CD4-positive, alpha-beta memory T cell (primary cell): ENCODE measurements at regions not wholly inside any gene's neighbourhood (a gene's known extent, or its start where the extent isn't known, plus 50 kb on each side); places are given as distances from the start of the nearest gene placed in this dataset.

Experiments
- CTCF ChIA-PET: fragments of 350-600 bp; sonication (Branson Sonifier 250); formaldehyde crosslinking; loops from one replicate; lab custom pipeline; 2021; ENCODE audit warnings: inconsistent platforms; ENCODE audit not compliant: partially characterized antibody; lab: Charles Lee
- POLR2A ChIA-PET: fragments of 350-600 bp; sonication (Branson Sonifier 250); formaldehyde crosslinking; loops from one replicate; lab custom pipeline; 2021; ENCODE audit not compliant: partially characterized antibody; lab: Charles Lee
- DNase-seq, 5 donors: peaks; one replicate each; pipeline versions ENCODE4 v3.0.0 to v3.0.0-alpha.2; 2020 to 2022; ENCODE audit warnings: mixed read lengths in 1 of 5
- H3K27ac ChIP-seq: one replicate; pipeline ENCODE4 v1.7.0; 2013; ENCODE audit warnings: low read depth, low read length
- H3K27me3 ChIP-seq: 2 replicates; pipeline ENCODE4 v1.7.0; 2013; ENCODE audit warnings: mild to moderate bottlenecking, low read length, moderate library complexity; ENCODE audit not compliant: insufficient read depth
- H3K36me3 ChIP-seq: 2 replicates; pipeline ENCODE4 v1.7.0; 2013; ENCODE audit warnings: mild to moderate bottlenecking, low read length, moderate library complexity; ENCODE audit not compliant: insufficient read depth
- H3K4me1 ChIP-seq: 2 replicates; pipeline ENCODE4 v1.7.0; 2013; ENCODE audit warnings: mild to moderate bottlenecking, low read length, moderate library complexity; ENCODE audit not compliant: insufficient read depth
- H3K4me3 ChIP-seq, 2 donors: one replicate each; pipeline ENCODE4 v1.7.0; 2013; ENCODE audit warnings: low read length in 2 of 2, mild to moderate bottlenecking in 1 of 2
- H3K9me3 ChIP-seq, 2 donors: one replicate each; pipeline ENCODE4 v1.7.0; 2013; ENCODE audit warnings: low read length in 2 of 2, control low read depth in 1 of 2; ENCODE audit not compliant: control insufficient read depth in 1 of 2
- H3K27ac Mint-ChIP-seq, 7 donors: one replicate each; pipeline ENCODE4 v1.8.0; 2020 to 2021; ENCODE audit warnings: mixed read lengths in 7 of 7, mild to moderate bottlenecking in 6 of 7, inconsistent platforms in 3 of 7, moderate library complexity in 3 of 7
- H3K27me3 Mint-ChIP-seq, 2 donors: one replicate each; pipeline ENCODE4 v1.8.0; 2020 to 2021; ENCODE audit warnings: mixed read lengths in 2 of 2
- H3K36me3 Mint-ChIP-seq, 2 donors: one replicate each; pipeline ENCODE4 v1.8.0; 2020 to 2021; ENCODE audit warnings: mixed read lengths in 2 of 2, inconsistent platforms in 1 of 2, mild to moderate bottlenecking in 1 of 2
- H3K4me1 Mint-ChIP-seq, 4 donors: one replicate each; pipeline ENCODE4 v1.8.0; 2020 to 2021; ENCODE audit warnings: mixed read lengths in 4 of 4, mild to moderate bottlenecking in 1 of 4
- H3K4me3 Mint-ChIP-seq, 8 donors: one replicate each; pipeline ENCODE4 v1.8.0; 2020 to 2021; ENCODE audit warnings: mixed read lengths in 8 of 8, mild to moderate bottlenecking in 7 of 8, moderate library complexity in 6 of 8, inconsistent platforms in 3 of 8
- H3K9me3 Mint-ChIP-seq, 8 donors: one replicate each; pipeline ENCODE4 v1.8.0; 2020 to 2021; ENCODE audit warnings: mixed read lengths in 8 of 8, mild to moderate bottlenecking in 5 of 8, inconsistent platforms in 3 of 8, moderate library complexity in 1 of 8
- intact Hi-C: fragments of 100-400 bp; cut with micrococcal nuclease; formaldehyde crosslinking; loops from one replicate; pipeline ENCODE4 v1.15.1; 2023

DNA sequence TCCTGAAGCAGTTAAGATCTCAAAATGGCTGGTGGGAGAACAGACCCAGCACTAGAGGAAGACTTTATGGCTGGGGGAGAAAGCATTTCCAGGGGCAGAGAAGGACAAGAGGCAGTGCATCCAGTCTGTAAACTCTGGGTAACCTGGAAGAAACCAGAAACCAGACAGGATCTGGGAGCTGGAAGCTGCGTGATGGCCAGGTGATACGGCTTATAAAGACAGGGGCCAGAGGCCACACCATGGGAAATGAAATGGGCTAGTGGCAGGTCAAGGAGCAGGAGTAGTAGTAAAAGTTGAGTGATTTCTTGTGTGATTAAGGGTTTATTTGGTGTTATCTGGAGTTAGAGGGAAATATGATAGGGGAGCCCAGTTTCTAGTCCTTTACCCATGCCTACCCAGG is 144.7 kb upstream of the ARRDC4 start:
- no peak overlapping the region for H3K4me3 ChIP-seq
- H3K27ac ChIP-seq = no peak overlapping the region
- Mint-ChIP-seq H3K27ac (no peak overlapping the region), H3K36me3 (no peaks in the 10 kb centered on the region), H3K9me3 (peaks cover 0 to 13% (median 6%) of the 10 kb centered on the region in 8 donors), H3K27me3 (peaks cover 0 to 1% of the 10 kb centered on the region in 2 donors), H3K4me3 (no peak overlapping the region), H3K4me1 (no peaks in the 10 kb centered on the region)
- ChIA-PET CTCF (no interaction called here), POLR2A (no interaction called here)
- no peak for DNase-seq
- H3K36me3 ChIP-seq = no peaks in the 10 kb centered on the region
- no peaks in the 10 kb centered on the region for H3K9me3 ChIP-seq
- no peaks in the 10 kb centered on the region for H3K27me3 ChIP-seq
- H3K4me1 ChIP-seq = no peaks in the 10 kb centered on the region
- intact Hi-C loops = no loop called here

DNA sequence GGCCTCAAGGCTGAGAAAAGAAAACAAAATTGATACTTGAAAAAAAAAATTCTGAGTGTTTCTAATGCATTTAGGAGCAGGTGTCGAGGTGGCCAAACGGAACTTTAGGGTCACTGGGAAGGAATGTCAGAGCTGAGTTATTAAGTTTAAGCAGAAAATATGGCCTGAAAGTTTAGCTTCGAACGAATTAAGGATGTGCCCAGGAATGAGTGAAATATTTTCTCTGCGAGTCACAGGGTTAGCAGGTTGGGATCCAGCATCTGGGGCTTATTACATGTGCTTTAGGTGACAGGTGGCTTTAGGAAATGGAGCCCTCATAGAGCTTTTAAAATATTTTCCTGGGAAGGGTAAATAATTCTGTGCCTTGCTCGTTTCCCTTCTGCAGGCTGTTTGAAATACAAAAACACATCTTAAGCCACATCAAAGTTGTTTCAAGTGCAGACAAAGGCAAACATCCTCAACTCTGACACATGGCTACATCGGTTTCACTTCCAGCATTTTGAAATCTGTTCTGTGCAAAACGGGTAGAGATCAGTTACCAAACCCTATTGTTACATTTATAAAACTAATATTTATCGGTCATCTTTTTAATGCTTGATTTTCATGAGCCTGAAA is 143.1 kb upstream of the ARRDC4 start:
- H3K4me3 ChIP-seq = no peak overlapping the region
- Mint-ChIP-seq H3K27ac (no peak overlapping the region), H3K36me3 (no peaks in the 10 kb centered on the region), H3K4me1 (no peaks in the 10 kb centered on the region), H3K27me3 (peaks cover 0 to 1% of the 10 kb centered on the region in 2 donors), H3K4me3 (no peak overlapping the region), H3K9me3 (peaks cover 0 to 11% (median 3%) of the 10 kb centered on the region in 8 donors)
- no peaks in the 10 kb centered on the region for H3K9me3 ChIP-seq
- ChIA-PET POLR2A (no interaction called here), CTCF (no interaction called here)
- intact Hi-C loops = no loop called here
- H3K36me3 ChIP-seq = no peaks in the 10 kb centered on the region
- DNase-seq = no peak
- H3K4me1 ChIP-seq = no peaks in the 10 kb centered on the region
- H3K27ac ChIP-seq = no peak overlapping the region
- H3K27me3 ChIP-seq = no peaks in the 10 kb centered on the region

DNA sequence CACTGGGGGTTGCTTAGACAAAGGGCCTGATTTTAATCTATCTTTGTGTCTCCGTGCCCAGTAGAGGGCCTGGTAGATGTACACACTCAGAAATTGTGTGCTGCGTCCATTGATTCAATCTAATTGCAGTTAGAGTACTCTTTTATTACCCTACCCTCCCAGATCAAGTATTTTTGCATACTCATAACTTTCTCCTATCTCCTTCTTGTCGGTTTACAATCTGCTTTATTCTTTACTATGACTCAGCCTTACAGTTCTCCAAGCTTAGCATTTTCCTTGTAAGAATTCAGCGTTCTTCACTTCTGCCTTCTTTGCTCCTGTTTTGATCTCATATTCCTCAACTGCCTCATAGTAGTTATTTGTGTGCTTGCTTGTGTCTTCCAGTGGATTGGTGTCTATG is 124.5 kb upstream of the ARRDC4 start:
- H3K36me3 ChIP-seq = no peaks in the 10 kb centered on the region

DNA sequence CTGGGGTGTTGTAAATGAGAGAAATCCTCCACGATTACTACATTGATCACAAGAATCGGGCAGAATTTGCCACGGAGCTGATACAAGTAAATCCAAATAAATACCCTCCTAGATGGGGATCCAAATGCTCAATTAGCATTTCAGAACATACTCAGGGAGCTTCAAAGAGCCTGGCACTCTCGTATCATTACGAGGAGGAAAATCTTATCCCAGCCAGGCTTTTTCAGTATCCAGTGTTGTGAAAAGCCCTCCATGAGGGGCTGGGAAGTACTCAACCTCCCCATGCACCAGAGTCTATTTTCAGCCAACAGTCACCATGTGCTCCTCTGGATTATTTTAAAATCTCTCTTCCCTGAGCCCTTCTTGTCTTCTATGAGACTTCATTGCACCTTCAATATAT is 122.6 kb upstream of the ARRDC4 start:
- Histone ChIP-seq H3K4me3 (no peak overlapping the region), H3K9me3 (no peaks in the 10 kb centered on the region), H3K27me3 (no peaks in the 10 kb centered on the region), H3K36me3 (no peaks in the 10 kb centered on the region), H3K4me1 (no peaks in the 10 kb centered on the region), H3K27ac (no peak overlapping the region)
- Mint-ChIP-seq H3K27ac (no peak overlapping the region), H3K4me3 (no peak overlapping the region), H3K27me3 (no peaks in the 10 kb centered on the region), H3K9me3 (peaks cover 0 to 17% (median 5%) of the 10 kb centered on the region in 8 donors), H3K36me3 (no peaks in the 10 kb centered on the region), H3K4me1 (no peaks in the 10 kb centered on the region)
- intact Hi-C loops = no loop called here
- ChIA-PET POLR2A (no interaction called here), CTCF (no interaction called here)
- no peak for DNase-seq

More for the DNA sequence above, 124.5 kb upstream of the ARRDC4 start:
- peaks cover 0 to 24% (median 8%) of the 10 kb centered on the region in 8 donors for H3K9me3 Mint-ChIP-seq
- DNase-seq = no peak
- no peaks in the 10 kb centered on the region for H3K4me1 ChIP-seq
- H3K36me3 Mint-ChIP-seq = no peaks in the 10 kb centered on the region
- H3K9me3 ChIP-seq = no peaks in the 10 kb centered on the region
- POLR2A ChIA-PET = no interaction called here
- no peak overlapping the region for H3K4me3 ChIP-seq
- no peaks in the 10 kb centered on the region for H3K4me1 Mint-ChIP-seq
- no peak overlapping the region for H3K27ac ChIP-seq
- intact Hi-C loops = no loop called here
- CTCF ChIA-PET = no interaction called here
- H3K27ac Mint-ChIP-seq = no peak overlapping the region
- no peaks in the 10 kb centered on the region for H3K27me3 ChIP-seq
- H3K4me3 Mint-ChIP-seq = no peak overlapping the region
- no peaks in the 10 kb centered on the region for H3K27me3 Mint-ChIP-seq

DNA sequence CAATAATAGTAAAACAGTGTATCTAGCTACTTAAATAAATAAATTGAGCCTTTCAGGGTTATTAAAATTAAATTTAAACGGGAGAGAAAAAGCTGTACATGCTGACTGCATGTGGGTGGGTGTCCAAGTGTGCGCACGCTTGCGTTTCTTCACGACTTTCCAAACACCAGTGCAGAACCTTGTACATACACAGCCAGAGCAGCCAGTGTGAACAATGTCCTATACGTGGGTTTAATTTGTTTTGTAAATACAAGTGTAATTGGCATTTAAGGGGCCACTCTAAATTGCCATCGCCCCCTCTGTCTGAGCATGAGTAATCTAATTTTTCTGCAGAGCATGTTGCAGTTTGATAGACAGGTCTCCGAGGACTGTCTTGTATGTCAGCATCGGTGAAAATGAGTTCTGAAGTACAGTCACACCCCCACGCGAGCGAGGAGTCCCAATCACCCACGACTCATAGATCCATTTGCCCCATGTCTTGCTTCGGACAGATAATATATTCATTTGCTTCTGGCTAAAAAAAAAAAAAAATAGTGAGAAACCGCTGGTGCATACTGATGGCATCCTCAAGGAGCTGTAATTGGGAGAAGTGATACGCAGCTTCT is 121.8 kb upstream of the ARRDC4 start:
- no peaks in the 10 kb centered on the region for H3K27me3 ChIP-seq
- H3K27ac Mint-ChIP-seq = no peak overlapping the region
- no peaks in the 10 kb centered on the region for H3K27me3 Mint-ChIP-seq
- H3K9me3 Mint-ChIP-seq = peaks cover 0 to 10% (median 5%) of the 10 kb centered on the region in 8 donors
- no peak overlapping the region for H3K27ac ChIP-seq
- CTCF ChIA-PET = interaction anchor here (0.6 to 0.7 kb wide), 2 partner anchors 78 to 1846 kb away, joined by 3 to 4 read pairs; no protein-coding TSS in a partner anchor
- no peaks in the 10 kb centered on the region for H3K36me3 Mint-ChIP-seq
- H3K36me3 ChIP-seq = no peaks in the 10 kb centered on the region
- no peaks in the 10 kb centered on the region for H3K9me3 ChIP-seq
- no peak for DNase-seq
- H3K4me1 ChIP-seq = no peaks in the 10 kb centered on the region
- H3K4me3 Mint-ChIP-seq = no peak overlapping the region
- H3K4me3 ChIP-seq = no peak overlapping the region
- POLR2A ChIA-PET = no interaction called here
- H3K4me1 Mint-ChIP-seq = no peaks in the 10 kb centered on the region
- intact Hi-C loops = no loop called here

DNA sequence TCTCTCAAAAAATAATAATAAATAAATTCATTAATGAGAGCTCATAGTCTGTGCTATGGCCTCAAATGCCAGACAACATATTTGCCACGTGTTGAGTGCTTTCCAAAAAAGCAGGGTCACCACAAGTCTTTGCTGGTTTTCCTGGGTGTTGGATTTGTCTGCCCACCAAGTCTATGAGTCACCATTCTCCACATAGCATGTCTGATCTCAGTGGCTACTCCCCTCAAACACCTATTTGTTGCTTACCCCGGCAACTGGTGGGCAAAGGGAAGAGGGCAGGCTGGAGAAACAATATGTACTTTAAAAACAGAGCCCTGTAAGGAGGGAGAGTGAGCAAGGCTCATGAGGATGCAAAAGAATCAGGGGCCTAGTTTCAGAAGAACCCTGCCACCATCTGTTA is 120.0 kb upstream of the ARRDC4 start:
- Histone ChIP-seq H3K27ac (no peak overlapping the region), H3K9me3 (no peaks in the 10 kb centered on the region), H3K36me3 (no peaks in the 10 kb centered on the region), H3K4me1 (no peaks in the 10 kb centered on the region), H3K27me3 (no peaks in the 10 kb centered on the region), H3K4me3 (no peak overlapping the region)
- ChIA-PET CTCF (no interaction called here), POLR2A (no interaction called here)
- no peak for DNase-seq
- intact Hi-C loops = no loop called here
- Mint-ChIP-seq H3K27ac (no peak overlapping the region), H3K27me3 (no peaks in the 10 kb centered on the region), H3K9me3 (peaks cover 0 to 4% (median 0%) of the 10 kb centered on the region in 8 donors), H3K4me1 (no peaks in the 10 kb centered on the region), H3K4me3 (no peak overlapping the region), H3K36me3 (no peaks in the 10 kb centered on the region)

DNA sequence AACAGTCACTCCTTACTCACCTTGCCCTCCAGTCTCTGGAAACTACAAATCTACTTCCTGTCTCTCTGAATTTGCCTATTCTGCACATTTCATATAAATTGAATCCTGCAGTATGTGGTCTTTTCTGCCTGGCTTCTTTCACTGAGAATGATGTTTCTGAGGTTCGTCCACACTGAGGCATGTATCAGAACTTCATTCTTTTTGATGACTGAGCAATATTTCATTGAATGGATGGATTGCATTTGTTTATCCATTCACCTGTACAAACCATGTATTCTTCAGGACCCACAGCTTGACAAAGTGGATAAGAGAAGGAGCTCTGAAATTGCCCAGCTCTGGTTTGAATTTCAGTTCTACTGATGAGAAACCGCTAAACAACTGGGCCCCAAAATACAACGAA is 118.9 kb upstream of the ARRDC4 start:
- no peaks in the 10 kb centered on the region for H3K9me3 ChIP-seq
- no peaks in the 10 kb centered on the region for H3K4me1 ChIP-seq
- POLR2A ChIA-PET = no interaction called here
- Mint-ChIP-seq H3K36me3 (no peaks in the 10 kb centered on the region), H3K4me1 (no peaks in the 10 kb centered on the region), H3K4me3 (no peak overlapping the region), H3K27ac (no peak overlapping the region), H3K27me3 (no peaks in the 10 kb centered on the region), H3K9me3 (peaks cover 0 to 2% (median 0%) of the 10 kb centered on the region in 8 donors)
- no peak for DNase-seq
- H3K27ac ChIP-seq = no peak overlapping the region
- CTCF ChIA-PET = no interaction called here
- no peak overlapping the region for H3K4me3 ChIP-seq
- H3K36me3 ChIP-seq = no peaks in the 10 kb centered on the region
- intact Hi-C loops = no loop called here
- H3K27me3 ChIP-seq = no peaks in the 10 kb centered on the region
